KOPT-K1 (cell line): ENCODE measurements at regions not wholly inside any gene's neighbourhood (a gene's known extent, or its start where the extent isn't known, plus 50 kb on each side); places are given as distances from the start of the nearest gene placed in this dataset.
"Not testable (repeated sequence)": the region's sequence is repeated elsewhere in the genome, so short reads cannot be mapped to it uniquely, and the experiment has no call there.

Experiments used
- H3K27ac ChIP-seq: fragments of 200-600 bp; sonication (generic); 2 replicates; pipeline ENCODE4 v1.5.1; 2016; ENCODE audit warnings: antibody characterized with exemption, mild to moderate bottlenecking, low read depth, low read length; ENCODE audit not compliant: poor library complexity, severe bottlenecking
- H3K36me3 ChIP-seq: fragments of 200-600 bp; sonication (generic); 2 replicates; pipeline ENCODE4 v1.5.1; 2017; ENCODE audit warnings: antibody characterized with exemption, mild to moderate bottlenecking, low read length, moderate library complexity; ENCODE audit not compliant: insufficient read depth
- H3K9me3 ChIP-seq: fragments of 200-600 bp; sonication (generic); 2 replicates; pipeline ENCODE4 v1.5.1; 2017; ENCODE audit warnings: antibody characterized with exemption, low read length, mild to moderate bottlenecking; ENCODE audit not compliant: insufficient read depth, poor library complexity, severe bottlenecking

- not testable (repeated sequence) for H3K27ac ChIP-seq, H3K9me3 ChIP-seq
Measured at GRCh38 chr10:28085760-28086159, 86.9 kb upstream of the ODAD2 start.

GRCh38 chr10:28082885-28083284 is 84.0 kb upstream of the ODAD2 start:
- H3K27ac ChIP-seq: no peak overlapping the region
- no peaks in the 10 kb centered on the region for H3K36me3 ChIP-seq
- H3K9me3 ChIP-seq: no peaks in the 10 kb centered on the region

More at GRCh38 chr10:28085760-28086159, 86.9 kb upstream of the ODAD2 start:
- H3K36me3 ChIP-seq: not testable (repeated sequence)

- Histone ChIP-seq H3K27ac (no peak overlapping the region), H3K9me3 (no peaks in the 10 kb centered on the region), H3K36me3 (no peaks in the 10 kb centered on the region)
Measured at GRCh38 chr10:28082316-28082715, 83.4 kb upstream of the ODAD2 start.

- H3K36me3 ChIP-seq: no peaks in the 10 kb centered on the region
- H3K9me3 ChIP-seq: no peaks in the 10 kb centered on the region
- H3K27ac ChIP-seq: no peak overlapping the region
Measured at GRCh38 chr10:28077889-28078288, 79.0 kb upstream of the ODAD2 start.

GRCh38 chr10:28075424-28075823 is 76.5 kb upstream of the ODAD2 start:
- Histone ChIP-seq H3K27ac (no peak overlapping the region), H3K36me3 (no peaks in the 10 kb centered on the region), H3K9me3 (no peaks in the 10 kb centered on the region)

- no peaks in the 10 kb centered on the region for H3K36me3 ChIP-seq
- no peak overlapping the region for H3K27ac ChIP-seq
- H3K9me3 ChIP-seq: no peaks in the 10 kb centered on the region
Measured at GRCh38 chr10:28072573-28072972, 73.7 kb upstream of the ODAD2 start.

GRCh38 chr10:28060031-28060607 is 61.2 kb upstream of the ODAD2 start:
- no peak overlapping the region for H3K27ac ChIP-seq
- H3K9me3 ChIP-seq: no peaks in the 10 kb centered on the region
- H3K36me3 ChIP-seq: no peaks in the 10 kb centered on the region

- Histone ChIP-seq H3K27ac (no peak overlapping the region), H3K9me3 (no peaks in the 10 kb centered on the region), H3K36me3 (no peaks in the 10 kb centered on the region)
Measured at GRCh38 chr10:28058746-28059145, 59.9 kb upstream of the ODAD2 start.

- H3K27ac ChIP-seq: no peak overlapping the region
- H3K9me3 ChIP-seq: no peaks in the 10 kb centered on the region
- no peaks in the 10 kb centered on the region for H3K36me3 ChIP-seq
Measured at GRCh38 chr10:28054228-28054860, 55.5 kb upstream of the ODAD2 start.

GRCh38 chr10:28049286-28049685 is 50.4 kb upstream of the ODAD2 start:
- Histone ChIP-seq H3K27ac (no peak overlapping the region), H3K9me3 (no peaks in the 10 kb centered on the region), H3K36me3 (no peaks in the 10 kb centered on the region)
